ENCODE measurements at regions not wholly inside any gene's neighbourhood (a gene's known extent, or its start where the extent isn't known, plus 50 kb on each side); places are given as distances from the start of the nearest gene placed in this dataset.

DNA sequence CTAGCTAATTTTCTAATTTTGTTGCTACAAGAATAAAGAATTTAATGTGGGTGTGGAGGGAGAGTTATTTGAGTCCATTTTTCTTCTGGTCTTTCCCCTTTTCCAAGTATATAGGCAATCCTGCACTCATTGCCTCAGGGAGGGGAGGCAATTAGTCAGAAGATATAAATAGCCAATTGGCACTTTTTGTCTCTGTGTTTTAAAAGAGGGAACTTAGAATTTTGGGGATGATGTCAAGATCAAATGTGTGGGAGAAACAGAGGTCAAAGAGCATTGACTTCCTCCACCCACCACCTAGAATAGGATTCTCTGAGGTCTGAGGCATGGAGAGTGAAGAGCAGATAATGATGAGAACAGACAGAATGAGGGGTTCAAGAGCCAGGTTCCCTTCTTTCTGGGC is 120.3 kb upstream of the ZC3H12C start:
- no peak for DNase-seq (ENCODE audit: low spot score)

DNA sequence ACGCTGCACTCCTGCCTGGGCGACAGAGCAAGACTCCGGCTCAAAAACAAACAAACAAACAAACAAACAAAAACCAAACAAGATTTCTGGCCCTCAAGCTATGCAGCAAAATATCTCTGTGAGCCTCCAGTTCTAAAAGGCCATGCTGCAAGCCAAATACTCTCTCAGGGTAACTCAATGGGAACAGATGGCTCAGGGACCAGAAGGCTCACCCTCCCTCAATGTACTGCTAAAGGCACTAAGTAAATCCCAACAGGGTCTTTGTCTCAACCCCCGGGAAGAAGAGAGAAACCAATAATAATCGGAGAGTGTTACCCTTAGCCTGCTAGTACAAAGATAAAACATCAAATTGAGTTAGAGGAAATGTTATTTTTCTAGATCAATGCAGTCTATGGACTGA is 119.7 kb upstream of the ZC3H12C start:
- no peak for DNase-seq (ENCODE audit: low spot score)

DNA sequence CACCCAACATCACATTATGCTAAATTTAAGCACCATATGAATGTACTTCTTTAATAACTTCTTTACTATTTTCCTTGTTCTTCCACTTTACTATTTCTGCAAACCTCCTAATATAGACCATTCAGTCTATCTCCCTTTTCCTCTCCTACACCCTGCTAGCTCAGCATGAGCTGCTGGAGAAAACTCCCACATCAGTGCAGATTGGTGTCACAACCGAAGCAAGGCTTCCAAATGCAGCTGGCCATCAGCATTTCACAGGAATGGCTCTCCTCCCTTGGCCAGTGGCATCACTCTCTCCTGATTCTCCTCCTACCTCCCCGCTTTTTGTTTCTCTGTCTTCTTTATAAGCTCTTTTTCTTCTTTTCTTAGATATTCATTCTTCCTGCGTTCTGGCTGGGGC is 118.7 kb upstream of the ZC3H12C start:
- no peak for DNase-seq (ENCODE audit: low spot score)

DNA sequence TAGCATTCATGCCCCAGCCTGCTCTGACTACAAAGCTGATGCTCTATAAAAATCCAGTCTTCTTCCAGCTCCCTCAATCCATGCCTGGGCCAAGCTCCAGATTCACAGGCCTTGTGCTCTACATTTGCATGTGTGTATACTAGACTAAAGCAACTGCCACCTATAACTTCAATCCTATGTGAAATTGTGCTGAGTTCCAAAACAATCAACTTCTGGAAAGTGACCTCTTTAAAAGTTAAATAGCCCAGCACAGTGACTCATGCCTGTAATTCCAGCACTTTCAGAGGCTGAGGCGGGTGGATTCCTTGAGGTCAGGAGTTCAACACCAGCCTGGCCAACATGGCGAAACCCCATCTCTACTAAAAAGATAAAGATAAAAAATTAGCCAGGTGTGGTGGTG is 114.3 kb upstream of the ZC3H12C start:
- DNase-seq (ENCODE audit: low spot score), result no peak

DNA sequence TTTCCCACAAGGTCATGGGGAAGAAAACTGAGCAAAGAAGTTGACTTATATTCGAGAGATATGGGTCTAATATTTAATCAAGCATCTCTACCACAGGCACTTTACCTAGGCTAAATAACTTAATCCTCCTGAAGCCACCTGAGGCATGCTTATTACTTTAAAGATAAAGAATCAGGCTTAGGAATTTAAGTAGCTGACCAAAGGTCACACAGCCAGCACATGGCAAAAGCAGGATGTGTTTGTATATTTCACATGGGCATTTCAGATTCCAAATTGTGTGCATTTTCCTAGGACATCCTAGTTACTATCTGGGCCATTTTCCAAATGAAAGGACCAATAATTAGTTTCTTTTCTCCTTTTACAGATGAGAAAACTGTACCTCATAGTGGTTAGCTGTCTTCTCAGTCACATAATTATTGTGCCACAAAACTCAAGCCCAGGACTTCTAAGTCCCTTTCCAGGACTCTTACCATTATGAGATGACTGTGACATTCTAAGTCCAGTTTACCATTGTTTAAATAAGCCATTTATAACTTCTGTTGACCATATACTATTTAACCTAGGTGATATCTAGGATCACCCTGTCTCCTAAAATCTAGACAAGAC is 112.1 kb upstream of the ZC3H12C start:
- no peak for DNase-seq (ENCODE audit: low spot score)

DNA sequence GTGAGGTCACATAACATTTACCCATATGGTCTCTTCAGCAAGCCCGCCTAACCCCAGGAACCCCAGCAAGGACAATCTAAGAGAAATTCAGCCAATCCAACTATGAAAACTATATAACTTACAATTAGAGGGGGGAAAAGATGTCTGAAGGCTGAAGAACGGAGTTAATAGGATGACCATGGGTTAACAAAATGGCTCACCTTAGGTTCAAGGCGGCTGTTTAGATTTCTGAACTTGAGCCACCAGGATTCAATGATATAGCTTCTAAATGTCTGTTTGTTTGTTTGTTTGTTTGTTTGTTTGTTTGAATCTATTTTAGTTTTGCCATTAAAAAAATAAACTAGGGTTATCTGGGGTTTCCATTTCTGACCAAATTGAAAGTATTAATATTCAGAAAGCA is 109.8 kb upstream of the ZC3H12C start:
- DNase-seq (ENCODE audit: low spot score), result no peak

DNA sequence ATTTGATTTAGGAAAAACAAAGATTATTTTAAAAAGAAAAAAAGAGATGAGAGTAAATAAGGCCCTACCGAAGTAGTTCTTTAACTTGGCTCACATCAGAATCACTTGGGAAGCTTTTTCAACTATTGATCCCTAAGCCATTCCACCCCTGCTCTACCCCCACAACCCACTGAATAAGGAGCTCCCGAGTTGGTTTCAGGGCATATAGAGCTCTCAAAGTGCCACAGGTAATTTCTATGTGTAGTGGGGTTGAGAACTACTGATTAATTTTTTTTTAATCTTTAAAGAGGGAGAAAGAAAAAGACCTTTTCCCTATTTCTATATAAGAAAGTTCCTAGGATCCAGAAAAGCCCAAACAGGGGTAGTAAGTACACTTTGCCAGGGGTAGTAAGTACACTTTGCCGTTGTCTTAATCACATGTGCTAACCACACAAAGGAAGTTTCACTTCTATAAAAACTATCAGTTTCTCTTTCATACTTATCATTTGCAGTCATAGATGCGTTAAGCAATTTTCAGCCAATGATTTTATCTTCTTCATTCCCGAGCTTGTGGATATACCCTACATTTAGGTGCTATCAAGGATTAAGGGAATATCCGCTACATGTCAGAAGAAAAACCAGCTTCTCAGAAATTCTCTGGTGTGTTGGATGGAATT is 108.4 kb upstream of the ZC3H12C start:
- no peak for DNase-seq (ENCODE audit: low spot score)

DNA sequence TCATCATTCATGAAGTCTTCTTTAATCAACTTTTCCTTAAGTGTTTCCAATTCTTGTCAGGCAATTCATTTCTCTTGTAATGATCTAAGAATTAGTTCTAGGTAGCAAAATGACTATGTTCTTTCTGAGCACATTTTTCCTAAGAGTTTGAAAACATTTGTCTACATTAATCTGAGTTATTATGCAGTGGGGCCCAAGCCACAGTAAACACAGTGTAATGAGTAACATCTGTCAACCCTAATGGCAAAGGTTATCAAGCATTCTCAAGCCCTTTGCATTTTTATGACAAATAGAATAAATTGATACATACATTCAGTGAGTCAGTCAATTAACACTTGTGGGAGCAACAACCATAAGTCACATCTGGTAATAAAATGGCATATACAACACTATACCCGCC is 106.7 kb upstream of the ZC3H12C start:
- no peak for DNase-seq (ENCODE audit: low spot score)

DNA sequence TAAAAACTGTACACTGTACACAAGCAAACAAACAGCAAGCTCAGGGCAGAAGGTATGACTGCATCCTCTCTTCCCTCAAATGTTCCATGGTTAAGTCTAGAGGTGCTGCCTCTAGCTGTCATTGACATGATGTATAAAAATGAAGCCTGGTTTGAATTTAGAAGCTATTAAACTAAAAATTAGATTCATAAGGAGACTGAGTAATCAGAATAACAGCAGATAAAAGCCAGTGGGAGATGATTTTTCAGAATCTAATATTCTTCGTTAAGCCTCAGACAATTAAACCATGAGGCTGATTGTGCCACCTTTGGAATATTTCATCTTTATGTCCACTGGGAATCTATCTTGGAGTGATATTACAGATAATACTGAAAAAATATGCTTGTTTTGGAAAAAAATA is 101.4 kb upstream of the ZC3H12C start:
- no peak for DNase-seq (ENCODE audit: low spot score)

DNA sequence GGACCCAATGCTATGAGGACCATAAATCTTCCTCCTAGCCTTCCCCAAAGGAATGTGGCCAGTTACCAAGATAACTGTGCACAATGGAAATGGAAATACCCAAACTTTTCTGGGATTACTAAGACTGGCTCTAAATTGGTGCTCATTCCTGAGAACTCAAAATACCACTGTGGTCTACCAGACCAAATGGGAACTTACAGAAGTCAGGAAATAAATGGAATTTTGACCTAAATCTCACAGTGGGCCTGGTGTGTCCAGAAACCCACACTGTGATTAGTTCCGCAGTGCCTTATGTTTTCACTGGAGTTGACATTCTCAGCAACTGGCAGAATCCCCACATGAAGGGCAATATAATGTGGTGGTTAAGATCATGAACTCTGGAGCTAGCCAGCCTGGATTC is 99.4 kb upstream of the ZC3H12C start:
- no peak for DNase-seq (ENCODE audit: low spot score)

DNA sequence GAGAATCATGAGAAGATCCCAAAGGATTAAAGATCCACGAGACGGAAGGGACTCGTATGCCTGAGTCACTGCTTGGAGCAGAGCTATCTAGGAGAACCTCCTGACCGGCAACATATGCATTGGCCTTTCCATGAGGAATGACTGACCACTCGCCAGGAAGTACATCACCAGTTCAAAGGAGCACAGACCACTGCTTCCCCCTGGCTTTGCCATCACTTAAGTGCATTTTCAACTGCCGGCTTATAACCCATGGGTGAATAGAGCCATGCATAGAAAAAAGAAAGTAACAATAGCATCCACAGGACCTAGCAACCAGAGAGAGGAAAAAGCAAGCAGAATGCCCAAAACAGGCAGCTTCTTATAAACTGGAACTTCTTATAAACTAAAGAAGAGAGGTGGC is 98.3 kb upstream of the ZC3H12C start:
- no peak for DNase-seq (ENCODE audit: low spot score)

DNA sequence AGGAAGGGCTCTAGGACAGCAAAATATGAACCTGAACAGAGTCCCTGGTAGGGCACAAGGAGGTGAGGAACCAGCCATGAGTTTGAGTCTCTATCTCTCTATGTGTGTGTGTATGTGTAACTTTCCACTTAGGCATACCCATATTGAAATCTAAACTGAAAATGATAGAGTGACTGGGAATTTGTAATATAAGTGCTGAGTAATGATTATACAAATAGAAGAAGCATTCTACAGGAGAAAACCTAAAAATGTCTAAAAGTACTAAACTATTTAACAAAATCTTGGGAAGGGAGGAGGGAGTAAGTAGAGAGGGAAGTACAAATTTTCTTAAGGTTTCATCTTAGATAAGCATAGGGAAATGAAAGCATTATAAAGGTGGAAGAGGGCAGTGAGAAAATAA is 97.1 kb upstream of the ZC3H12C start:
- no peak for DNase-seq (ENCODE audit: low spot score)

DNA sequence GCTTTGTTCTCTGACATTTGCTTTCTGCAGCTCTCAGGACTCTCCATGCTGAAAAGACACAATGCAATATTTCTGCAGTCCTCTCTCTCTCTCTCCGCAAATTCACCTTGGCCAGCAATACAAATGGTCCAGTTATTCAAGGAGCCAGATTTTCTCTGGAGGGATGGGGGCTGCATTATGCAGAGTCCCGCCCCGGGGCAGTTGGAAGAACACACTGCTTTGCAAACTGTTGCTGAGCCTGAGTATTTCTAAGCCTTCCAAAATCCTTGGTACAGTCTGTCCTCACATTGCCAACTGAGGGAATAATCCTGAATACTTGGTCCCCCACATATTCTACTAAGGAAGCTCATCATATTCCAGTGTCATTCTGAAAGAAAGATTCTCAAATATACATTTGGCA is 94.3 kb upstream of the ZC3H12C start:
- no peak for DNase-seq (ENCODE audit: low spot score)

DNA sequence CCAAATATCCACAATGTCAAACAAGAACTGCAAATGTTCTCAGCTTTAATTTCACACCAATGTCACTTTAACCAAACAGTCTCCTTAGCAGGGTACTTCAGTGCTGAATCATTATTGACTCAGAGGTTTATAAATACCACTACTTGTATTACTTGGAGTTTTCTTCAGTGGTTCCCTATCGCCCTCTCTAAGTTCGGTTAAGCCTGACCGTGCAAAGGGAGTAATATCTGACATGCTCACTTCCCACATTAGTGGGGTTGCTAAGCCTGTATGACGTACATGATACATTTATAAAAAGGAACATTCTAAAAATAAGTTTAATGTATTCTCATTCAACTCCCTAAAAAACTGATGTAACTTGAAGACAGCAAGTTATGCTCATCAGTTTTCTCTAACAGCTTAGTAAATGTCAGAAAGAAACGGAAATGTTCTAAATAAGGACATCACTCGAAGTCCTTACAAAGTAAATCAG is 93.1 kb upstream of the ZC3H12C start:
- DNase-seq (ENCODE audit: low spot score), result peak; percentile 27

DNA sequence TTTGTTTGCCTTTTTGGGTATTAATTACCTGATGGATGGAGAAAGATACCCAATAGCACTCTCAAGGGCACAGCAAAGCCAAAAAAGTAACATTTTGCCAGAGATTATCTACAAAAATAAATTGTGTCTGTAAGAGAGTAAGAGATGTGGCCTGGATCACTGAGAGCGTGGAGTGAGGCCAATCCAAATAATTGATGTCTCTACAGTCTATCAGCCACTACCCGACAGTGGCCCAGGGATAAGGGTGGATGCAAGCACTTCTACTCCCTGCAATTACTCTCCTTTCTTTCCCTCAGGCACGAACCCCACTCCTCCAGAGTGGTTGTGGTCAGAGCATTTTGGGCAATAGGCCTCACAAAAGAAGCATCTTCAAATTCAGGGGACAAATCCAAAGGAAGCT is 92.3 kb upstream of the ZC3H12C start:
- no peak for DNase-seq (ENCODE audit: low spot score)

DNA sequence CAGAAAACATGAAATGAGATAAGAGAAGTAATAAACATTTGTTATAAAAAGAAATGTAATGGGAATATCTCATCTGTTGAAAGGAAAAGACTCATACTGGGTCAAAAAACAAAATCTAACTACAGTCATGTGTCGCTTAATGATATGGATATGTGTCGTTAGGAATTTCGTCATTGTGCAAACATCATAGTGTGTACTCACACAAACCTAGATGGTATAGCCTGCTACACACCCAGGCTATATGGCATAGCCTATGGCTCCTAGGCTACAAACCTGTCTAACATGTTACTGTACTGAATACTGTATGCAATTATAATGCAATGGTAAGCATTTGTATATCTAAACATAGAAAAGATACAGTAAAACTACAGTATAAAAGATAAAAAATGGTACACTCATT is 89.8 kb upstream of the ZC3H12C start:
- no peak for DNase-seq (ENCODE audit: low spot score)

DNA sequence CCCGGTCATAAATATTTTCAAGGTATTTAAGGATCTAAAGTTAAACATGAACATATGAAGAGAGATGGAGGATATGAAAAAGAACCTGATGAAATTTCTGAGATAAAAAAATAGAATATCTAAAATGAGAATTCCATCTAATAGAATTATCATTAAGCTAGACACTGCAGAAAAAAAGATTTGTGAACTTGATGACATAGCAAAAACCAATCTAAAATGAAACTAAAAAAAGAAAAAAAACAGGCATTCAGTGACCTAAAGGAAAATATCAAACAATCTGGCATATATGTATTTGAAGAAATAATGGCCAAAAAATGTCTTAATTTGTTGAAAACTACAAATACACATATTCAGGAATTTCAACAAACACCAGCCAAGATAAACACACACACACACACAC is 81.6 kb upstream of the ZC3H12C start:
- DNase-seq (ENCODE audit: low spot score), result no peak

DNA sequence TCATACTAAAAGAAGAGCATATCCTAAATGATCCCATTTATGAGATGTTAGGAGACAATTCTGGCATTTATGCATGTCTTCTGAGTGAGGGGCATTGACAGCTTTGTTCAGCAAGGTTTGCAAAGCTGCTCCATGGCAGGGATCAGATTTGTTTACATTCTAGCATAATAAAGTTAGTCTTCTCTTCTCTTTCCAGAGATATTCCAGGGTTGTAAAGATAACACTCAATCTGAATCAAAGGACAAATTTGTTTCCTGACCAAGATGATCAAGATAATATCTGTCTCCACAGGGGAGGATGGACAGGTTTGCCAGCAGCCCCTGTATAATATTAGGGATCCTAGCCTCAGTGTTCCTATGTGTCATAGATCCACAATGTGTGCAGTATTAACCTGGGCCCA is 77.5 kb upstream of the ZC3H12C start:
- DNase-seq (ENCODE audit: low spot score), result no peak

DNA sequence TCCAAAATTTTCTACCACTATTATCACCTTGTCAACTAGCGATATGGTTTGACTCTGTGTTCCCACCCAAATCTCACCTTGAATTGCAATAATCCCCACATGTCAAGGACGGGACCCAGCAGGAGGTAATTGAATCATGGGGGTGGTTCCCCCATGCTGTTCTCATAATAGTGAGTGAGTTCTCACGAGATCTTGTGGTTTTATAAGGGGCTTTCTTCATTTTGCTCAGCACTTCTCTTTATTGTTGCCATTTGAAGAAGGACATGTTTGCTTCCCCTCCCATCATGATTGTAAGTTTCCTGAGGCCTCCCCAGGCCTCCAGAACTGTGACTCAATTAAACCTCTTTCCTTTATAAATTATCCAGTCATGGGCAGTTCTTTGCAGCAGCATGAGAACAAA is 73.5 kb upstream of the ZC3H12C start:
- DNase-seq (ENCODE audit: low spot score), result no peak

DNA sequence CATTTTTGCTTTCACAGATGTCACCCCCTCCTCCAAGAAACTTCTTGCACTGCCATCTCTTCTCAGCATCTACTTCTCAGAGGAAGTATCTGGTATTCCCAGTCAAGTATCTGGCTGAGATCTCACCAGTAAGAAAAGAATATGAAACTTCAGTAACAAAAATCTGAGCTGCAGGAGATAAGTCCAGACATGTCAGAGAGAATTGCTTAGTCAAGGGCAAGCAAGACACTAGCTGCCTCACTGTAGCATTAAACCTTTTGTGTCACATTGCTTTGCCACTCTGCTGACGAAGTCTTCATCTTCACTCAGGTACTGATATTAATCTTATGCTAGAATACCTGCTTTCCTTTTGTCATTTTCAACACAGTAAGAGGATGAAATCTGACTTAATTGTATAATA is 70.6 kb upstream of the ZC3H12C start:
- no peak for DNase-seq (ENCODE audit: low spot score)

DNA sequence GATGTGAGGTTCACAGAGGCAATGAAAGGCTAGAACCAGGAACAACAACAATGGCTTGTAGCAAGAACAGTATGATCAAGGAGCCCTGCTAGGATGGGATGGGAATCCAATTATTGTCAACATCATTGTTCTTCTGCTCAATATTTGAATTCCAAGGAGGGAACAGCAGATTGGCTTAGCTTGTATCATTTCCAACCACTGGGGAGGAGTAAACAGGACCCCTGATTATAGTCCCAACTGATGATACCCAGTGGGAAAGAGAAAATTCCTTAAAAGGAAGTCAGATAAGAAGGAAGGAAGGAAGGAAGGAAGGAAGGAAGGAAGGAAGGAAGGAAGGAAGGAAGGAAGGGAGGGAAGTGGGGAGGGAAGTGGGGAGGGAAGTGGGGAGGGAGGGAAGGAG is 69.5 kb upstream of the ZC3H12C start:
- DNase-seq (ENCODE audit: low spot score), result no peak

DNA sequence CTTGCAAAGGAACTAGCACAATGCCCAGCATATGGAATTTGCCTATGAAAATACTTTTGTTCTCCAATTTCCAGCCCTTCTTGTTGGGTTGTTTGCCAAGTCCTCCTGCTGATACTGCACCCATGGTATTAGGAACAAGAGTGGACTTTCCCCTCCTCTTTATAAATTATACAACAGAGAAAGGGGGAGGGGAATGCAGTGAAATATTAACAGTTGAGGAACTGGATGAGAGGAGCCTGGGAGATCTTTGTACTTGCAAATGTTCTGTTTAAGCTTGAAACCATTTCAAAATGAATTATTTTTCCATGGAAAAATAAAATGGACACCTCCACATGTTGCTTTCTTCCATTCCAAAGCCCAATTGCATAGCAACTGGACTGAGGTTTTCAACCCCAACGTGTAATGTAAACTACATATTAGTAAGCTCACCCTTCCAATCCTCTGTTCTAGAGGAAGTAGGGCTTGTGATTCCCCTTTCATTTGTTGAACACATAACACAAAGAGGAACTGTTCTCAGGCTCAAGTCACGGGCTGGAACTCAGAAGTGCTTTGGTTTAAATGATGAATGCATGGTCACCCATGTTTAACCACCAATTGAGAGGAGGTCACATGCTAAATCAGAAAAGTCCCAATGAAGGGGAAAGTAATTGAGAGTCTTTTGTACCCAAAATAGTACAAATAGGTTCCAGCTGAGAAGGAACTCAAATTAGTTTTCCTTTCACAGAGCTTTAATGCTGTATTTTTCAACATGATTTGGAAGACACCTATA is 66.2 kb upstream of the ZC3H12C start:
- no peak for DNase-seq (ENCODE audit: low spot score)

DNA sequence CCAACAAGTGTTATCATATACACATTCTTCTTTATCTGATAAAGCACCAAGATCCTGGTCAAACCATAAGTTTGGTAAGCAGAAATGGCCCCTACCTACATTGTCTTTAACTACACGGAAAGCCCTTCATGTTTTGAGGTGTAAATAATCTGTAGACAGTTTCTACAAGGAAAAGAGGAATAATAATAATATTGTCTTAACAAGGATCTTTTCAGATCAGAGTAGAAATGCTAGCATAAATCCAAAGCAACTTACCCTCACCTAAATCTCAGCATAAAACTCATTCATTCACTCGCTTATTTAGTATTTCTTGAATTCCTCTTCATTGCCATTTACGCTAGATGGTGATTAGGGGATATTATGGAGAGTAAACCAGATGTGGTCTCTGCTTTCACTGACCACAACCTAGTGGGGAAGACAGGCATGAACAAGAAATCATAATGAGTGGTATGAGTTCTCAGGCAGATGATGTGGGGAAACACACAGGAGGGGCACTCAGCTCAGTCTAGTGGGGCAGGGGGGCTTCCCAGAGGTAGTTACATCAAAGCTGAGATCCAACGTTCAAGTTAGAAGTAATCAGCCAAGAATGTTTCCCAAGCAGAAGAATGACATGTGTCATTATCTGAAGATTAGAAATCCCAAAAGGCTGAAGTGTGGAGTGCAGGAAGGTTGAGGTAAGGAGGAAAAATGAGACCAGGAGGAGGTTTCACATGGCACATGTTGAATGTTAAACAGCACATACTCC is 65.4 kb upstream of the ZC3H12C start:
- no peak for DNase-seq (ENCODE audit: low spot score)
